Activated CD8-positive, alpha-beta memory T cell treated with anti-CD3 and anti-CD28 coated beads, Interleukin-2, amount 10 ng/mL, durations not matched to agents 7 days and 5 days (primary cell): ENCODE measurements at regions not wholly inside any gene's neighbourhood (a gene's known extent, or its start where the extent isn't known, plus 50 kb on each side); places are given as distances from the start of the nearest gene placed in this dataset.

Experiments
- ATAC-seq: fragments of 150-1000 bp; cut with Tn5 transposase; one replicate; pipeline ENCODE4 v1.10.0; 2021; ENCODE audit warnings: moderate library complexity
- CTCF ChIA-PET: fragments of 350-600 bp; sonication (Branson Sonifier 250); formaldehyde crosslinking; loops from one replicate; lab custom pipeline; 2021; ENCODE audit warnings: antibody characterized with exemption; lab: Charles Lee
- DNase-seq: peaks from one replicate; pipeline ENCODE4 v3.0.0-alpha.2; 2020
- H3K27ac Mint-ChIP-seq: one replicate; pipeline ENCODE4 v1.8.0; 2021; ENCODE audit warnings: mild to moderate bottlenecking, mixed read lengths
- H3K27me3 Mint-ChIP-seq: one replicate; pipeline ENCODE4 v1.8.0; 2021; ENCODE audit warnings: mixed read lengths
- H3K36me3 Mint-ChIP-seq: one replicate; pipeline ENCODE4 v1.8.0; 2021; ENCODE audit warnings: mild to moderate bottlenecking, mixed read lengths
- H3K4me1 Mint-ChIP-seq: one replicate; pipeline ENCODE4 v1.8.0; 2021; ENCODE audit warnings: mixed read lengths
- H3K4me3 Mint-ChIP-seq: one replicate; pipeline ENCODE4 v1.8.0; 2021; ENCODE audit warnings: mild to moderate bottlenecking, moderate library complexity, mixed read lengths
- H3K9me3 Mint-ChIP-seq: one replicate; pipeline ENCODE4 v1.8.0; 2022; ENCODE audit warnings: low read depth, mixed read lengths

DNA sequence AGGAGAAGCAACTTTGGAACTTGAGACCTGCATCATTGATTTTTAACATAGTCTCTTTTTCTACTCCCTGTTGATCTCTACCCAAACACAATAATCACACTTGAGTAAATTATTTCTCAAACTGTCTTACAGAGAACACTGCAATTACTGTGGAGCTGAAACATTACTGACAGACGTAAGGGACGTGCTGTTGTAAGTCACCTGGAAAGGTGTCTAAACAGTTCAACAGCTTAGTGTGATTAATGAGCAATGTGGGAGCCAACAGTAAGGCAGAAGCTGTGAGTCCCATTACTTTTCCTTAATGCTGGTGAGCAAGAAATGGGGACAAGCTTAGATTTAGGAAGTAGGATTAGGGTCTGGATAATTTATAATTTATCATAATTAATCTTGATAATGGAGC is 265.7 kb downstream of the DLEU7 start:
- ATAC-seq (no peak), DNase-seq (no peak)
- Mint-ChIP-seq H3K9me3 (no peaks in the 10 kb centered on the region), H3K4me1 (no peaks in the 10 kb centered on the region), H3K4me3 (no peak overlapping the region), H3K27me3 (no peaks in the 10 kb centered on the region), H3K27ac (no peak overlapping the region), H3K36me3 (no peaks in the 10 kb centered on the region)
- CTCF ChIA-PET: no interaction called here

GRCh38 chr13:50580684-50581305 is 262.7 kb downstream of the DLEU7 start:
- H3K27me3 Mint-ChIP-seq: no peaks in the 10 kb centered on the region
- no peak overlapping the region for H3K27ac Mint-ChIP-seq
- no peaks in the 10 kb centered on the region for H3K4me1 Mint-ChIP-seq
- no peaks in the 10 kb centered on the region for H3K36me3 Mint-ChIP-seq
- DNase-seq (no peak), ATAC-seq (no peak)
- H3K9me3 Mint-ChIP-seq: no peaks in the 10 kb centered on the region
- CTCF ChIA-PET: no interaction called here
- no peak overlapping the region for H3K4me3 Mint-ChIP-seq

- CTCF ChIA-PET: no interaction called here
- Mint-ChIP-seq H3K27me3 (no peaks in the 10 kb centered on the region), H3K9me3 (no peaks in the 10 kb centered on the region), H3K4me3 (no peak overlapping the region), H3K4me1 (no peaks in the 10 kb centered on the region), H3K36me3 (no peaks in the 10 kb centered on the region), H3K27ac (no peak overlapping the region)
- no peak for ATAC-seq
- no peak for DNase-seq
Measured at GRCh38 chr13:50581586-50582196, 261.8 kb downstream of the DLEU7 start.

- ATAC-seq (no peak), DNase-seq (no peak)
- CTCF ChIA-PET: no interaction called here
- H3K4me3 Mint-ChIP-seq: no peak overlapping the region
- no peak overlapping the region for H3K27ac Mint-ChIP-seq
- no peaks in the 10 kb centered on the region for H3K9me3 Mint-ChIP-seq
- peaks cover 22% of the 10 kb centered on the region for H3K4me1 Mint-ChIP-seq
- H3K36me3 Mint-ChIP-seq: no peaks in the 10 kb centered on the region
- peaks cover 3% of the 10 kb centered on the region for H3K27me3 Mint-ChIP-seq
Measured at GRCh38 chr13:50584856-50585580, 258.5 kb downstream of the DLEU7 start.

GRCh38 chr13:50585674-50586413 is 257.6 kb downstream of the DLEU7 start:
- CTCF ChIA-PET: no interaction called here
- H3K36me3 Mint-ChIP-seq: no peaks in the 10 kb centered on the region

GRCh38 chr13:50586414-50587083 is 256.9 kb downstream of the DLEU7 start:
- H3K27ac Mint-ChIP-seq: no peak overlapping the region
- no peaks in the 10 kb centered on the region for H3K9me3 Mint-ChIP-seq
- no peak for ATAC-seq
- CTCF ChIA-PET: no interaction called here
- H3K4me1 Mint-ChIP-seq: peaks cover 30% of the 10 kb centered on the region
- H3K4me3 Mint-ChIP-seq: no peak overlapping the region
- H3K36me3 Mint-ChIP-seq: no peaks in the 10 kb centered on the region
- peaks cover 3% of the 10 kb centered on the region for H3K27me3 Mint-ChIP-seq
- DNase-seq: no peak

More at GRCh38 chr13:50585674-50586413, 257.6 kb downstream of the DLEU7 start:
- no peak for DNase-seq
- Mint-ChIP-seq H3K4me3 (no peak overlapping the region), H3K9me3 (no peaks in the 10 kb centered on the region), H3K27ac (no peak overlapping the region), H3K27me3 (peaks cover 3% of the 10 kb centered on the region), H3K4me1 (peaks cover 30% of the 10 kb centered on the region)
- ATAC-seq: no peak

GRCh38 chr13:50587115-50587514 is 256.4 kb downstream of the DLEU7 start:
- CTCF ChIA-PET: no interaction called here
- peaks cover 3% of the 10 kb centered on the region for H3K27me3 Mint-ChIP-seq
- no peaks in the 10 kb centered on the region for H3K9me3 Mint-ChIP-seq
- no peak overlapping the region for H3K27ac Mint-ChIP-seq
- H3K4me1 Mint-ChIP-seq: peaks cover 30% of the 10 kb centered on the region
- no peaks in the 10 kb centered on the region for H3K36me3 Mint-ChIP-seq
- ATAC-seq: no peak
- no peak overlapping the region for H3K4me3 Mint-ChIP-seq
- DNase-seq: no peak

GRCh38 chr13:50587645-50588373 is 255.7 kb downstream of the DLEU7 start:
- no peak for DNase-seq
- Mint-ChIP-seq H3K36me3 (no peaks in the 10 kb centered on the region), H3K4me3 (no peak overlapping the region), H3K27ac (peak overlapping the region; percentile 9), H3K4me1 (peaks cover 32% of the 10 kb centered on the region), H3K27me3 (peaks cover 3% of the 10 kb centered on the region), H3K9me3 (no peaks in the 10 kb centered on the region)
- ATAC-seq: no peak
- CTCF ChIA-PET: interaction anchor here (1.0 to 2.1 kb wide), 2 partner anchors 213 to 324 kb away, joined by 3 to 6 read pairs; no protein-coding TSS in a partner anchor

- Mint-ChIP-seq H3K4me3 (no peak overlapping the region), H3K4me1 (peaks cover 40% of the 10 kb centered on the region), H3K27ac (peak overlapping the region; percentile 57), H3K9me3 (no peaks in the 10 kb centered on the region), H3K36me3 (no peaks in the 10 kb centered on the region), H3K27me3 (peaks cover 3% of the 10 kb centered on the region)
- DNase-seq (no peak), ATAC-seq (no peak)
- CTCF ChIA-PET: interaction anchor here (0.9 to 2.1 kb wide), 3 partner anchors 212 to 480 kb away, joined by 3 to 6 read pairs (median 3); no protein-coding TSS in a partner anchor
Measured at GRCh38 chr13:50588491-50589130, 254.9 kb downstream of the DLEU7 start.

DNA sequence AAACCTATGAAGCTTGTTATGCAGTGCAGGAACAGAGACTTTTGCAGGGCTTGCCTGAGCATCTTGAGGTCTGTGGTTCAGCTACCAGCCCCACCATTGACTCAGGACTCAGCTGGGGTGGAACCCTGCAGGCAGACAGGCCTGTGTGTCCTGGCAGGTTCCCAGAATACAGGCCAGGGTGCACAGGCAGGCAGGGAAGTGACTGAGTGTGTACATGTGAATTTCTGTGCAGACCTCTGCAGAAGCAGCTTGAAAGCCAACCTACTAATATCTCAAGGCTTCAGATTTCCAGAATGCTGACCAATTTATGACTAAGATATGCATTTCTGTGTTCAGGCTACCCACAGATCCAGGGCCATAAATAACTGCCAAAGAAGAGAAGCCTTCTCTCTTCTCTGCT is 254.4 kb downstream of the DLEU7 start:
- peaks cover 3% of the 10 kb centered on the region for H3K27me3 Mint-ChIP-seq
- H3K27ac Mint-ChIP-seq: peak overlapping the region; percentile 57
- no peak overlapping the region for H3K4me3 Mint-ChIP-seq
- peaks cover 44% of the 10 kb centered on the region for H3K4me1 Mint-ChIP-seq
- no peaks in the 10 kb centered on the region for H3K9me3 Mint-ChIP-seq
- peak; percentile 66 for ATAC-seq
- peaks cover 1% of the 10 kb centered on the region for H3K36me3 Mint-ChIP-seq
- CTCF ChIA-PET: interaction anchor here (0.9 to 2.1 kb wide), 3 partner anchors 212 to 480 kb away, joined by 3 to 6 read pairs (median 3); no protein-coding TSS in a partner anchor
- DNase-seq: peak; percentile 69

GRCh38 chr13:50589651-50590054 is 253.8 kb downstream of the DLEU7 start:
- ATAC-seq (peak; percentile 16), DNase-seq (no peak)
- CTCF ChIA-PET: interaction anchor here (0.9 to 2.1 kb wide), 3 partner anchors 322 to 613 kb away, joined by 3 to 6 read pairs (median 3); no protein-coding TSS in a partner anchor
- H3K4me1 Mint-ChIP-seq: peaks cover 48% of the 10 kb centered on the region
- H3K27me3 Mint-ChIP-seq: peaks cover 3% of the 10 kb centered on the region
- peaks cover 1% of the 10 kb centered on the region for H3K36me3 Mint-ChIP-seq
- H3K4me3 Mint-ChIP-seq: no peak overlapping the region
- H3K9me3 Mint-ChIP-seq: no peaks in the 10 kb centered on the region
- H3K27ac Mint-ChIP-seq: peak overlapping the region; percentile 57
